GM19455 (cell line): ENCODE measurements at regions not wholly inside any gene's neighbourhood (a gene's known extent, or its start where the extent isn't known, plus 50 kb on each side); places are given as distances from the start of the nearest gene placed in this dataset.

ENCODE experiments used
- ATAC-seq: cut with Tn5 transposase; IDR thresholded peaks from one replicate; pipeline ENCODE4 v1.9.1; 2021; ENCODE audit not compliant: unreplicated experiment

GRCh38 chr6:156313037-156313436 is 464.1 kb upstream of the ARID1B start:
- ATAC-seq: no peak

- no peak for ATAC-seq
Observed at GRCh38 chr6:156311291-156311690, 465.9 kb upstream of the ARID1B start.

GRCh38 chr6:156310701-156311100 is 466.5 kb upstream of the ARID1B start:
- no peak for ATAC-seq

- no peak for ATAC-seq
Observed at GRCh38 chr6:156309017-156309416, 468.2 kb upstream of the ARID1B start.

GRCh38 chr6:156308604-156309003 is 468.6 kb upstream of the ARID1B start:
- no peak for ATAC-seq

- no peak for ATAC-seq
Observed at GRCh38 chr6:156306531-156306930, 470.6 kb upstream of the ARID1B start.

- ATAC-seq: no peak
Observed at GRCh38 chr6:156283091-156283490, 494.1 kb upstream of the ARID1B start.

GRCh38 chr6:156282087-156282486 is 495.1 kb upstream of the ARID1B start:
- no peak for ATAC-seq

GRCh38 chr6:156281266-156281665 is 495.9 kb upstream of the ARID1B start:
- no peak for ATAC-seq

GRCh38 chr6:156280065-156280464 is 497.1 kb upstream of the ARID1B start:
- ATAC-seq: no peak

GRCh38 chr6:156279261-156279969 is 497.8 kb upstream of the ARID1B start:
- ATAC-seq: peak; percentile 83

GRCh38 chr6:156273065-156273711 is 504.0 kb upstream of the ARID1B start:
- ATAC-seq: no peak

- no peak for ATAC-seq
Observed at GRCh38 chr6:156269751-156270369, 507.3 kb upstream of the ARID1B start.

GRCh38 chr6:156268849-156269248 is 508.3 kb upstream of the ARID1B start:
- no peak for ATAC-seq

GRCh38 chr6:156262014-156262413 is 515.2 kb upstream of the ARID1B start:
- no peak for ATAC-seq

- no peak for ATAC-seq
Observed at GRCh38 chr6:156260815-156261214, 516.4 kb upstream of the ARID1B start.

GRCh38 chr6:156258981-156259380 is 518.2 kb upstream of the ARID1B start:
- ATAC-seq: no peak

- ATAC-seq: no peak
Observed at GRCh38 chr6:156256161-156256560, 521.0 kb upstream of the ARID1B start.

- no peak for ATAC-seq
Observed at GRCh38 chr6:156254240-156254639, 522.9 kb upstream of the ARID1B start.

- no peak for ATAC-seq
Observed at GRCh38 chr6:156250593-156250992, 526.6 kb upstream of the ARID1B start.

- no peak for ATAC-seq
Observed at GRCh38 chr6:156242206-156242605, 535.0 kb upstream of the ARID1B start.

- ATAC-seq: no peak
Observed at GRCh38 chr6:156231026-156231765, 546.0 kb upstream of the ARID1B start.
